ENCODE measurements at regions not wholly inside any gene's neighbourhood (a gene's known extent, or its start where the extent isn't known, plus 50 kb on each side); places are given as distances from the start of the nearest gene placed in this dataset.

- TF ChIP-seq TAF1 (IDR thresholded peaks at IDR 0.05; ENCODE audit: borderline replicate concordance, insufficient read depth, low read length) = no peak
- no peak for TF ChIP-seq POLR2AphosphoS5 (IDR thresholded peaks at IDR 0.05; ENCODE audit: low read depth, low read length)
- no peak for TF ChIP-seq FOXP2 (optimal IDR thresholded peaks at IDR 0.05; ENCODE audit: borderline replicate concordance, extremely low read depth, extremely low read length, insufficient read depth)
- TF ChIP-seq REST (IDR thresholded peaks at IDR 0.05; ENCODE audit: insufficient read depth in 1 of 2, low read depth in 2 of 2, low read length in 2 of 2) = no peak
- TF ChIP-seq SIN3A (IDR thresholded peaks at IDR 0.05; ENCODE audit: borderline replicate concordance, insufficient read depth, low read length) = no peak
Observed at GRCh38 chr2:43023791-43024514, 202.5 kb downstream of the ZFP36L2 start.

- TF ChIP-seq FOXP2 (optimal IDR thresholded peaks at IDR 0.05; ENCODE audit: borderline replicate concordance, extremely low read depth, extremely low read length, insufficient read depth) (no peak), POLR2AphosphoS5 (IDR thresholded peaks at IDR 0.05; ENCODE audit: low read depth, low read length) (no peak), REST (IDR thresholded peaks at IDR 0.05; ENCODE audit: insufficient read depth in 1 of 2, low read depth in 2 of 2, low read length in 2 of 2) (no peak)
Observed at GRCh38 chr2:43022896-43023295, 203.5 kb downstream of the ZFP36L2 start.

GRCh38 chr2:43021791-43022509 lies 204.5 kb downstream of the ZFP36L2 start:
- no peak for TF ChIP-seq FOXP2 (optimal IDR thresholded peaks at IDR 0.05; ENCODE audit: borderline replicate concordance, extremely low read depth, extremely low read length, insufficient read depth)

GRCh38 chr2:43020990-43021669 lies 205.3 kb downstream of the ZFP36L2 start:
- no peak for TF ChIP-seq POLR2AphosphoS5 (IDR thresholded peaks at IDR 0.05; ENCODE audit: low read depth, low read length)
- TF ChIP-seq SIN3A (IDR thresholded peaks at IDR 0.05; ENCODE audit: borderline replicate concordance, insufficient read depth, low read length) = no peak
- TF ChIP-seq TAF1 (IDR thresholded peaks at IDR 0.05; ENCODE audit: borderline replicate concordance, insufficient read depth, low read length) = no peak

GRCh38 chr2:43020296-43020695 lies 206.1 kb downstream of the ZFP36L2 start:
- TF ChIP-seq POLR2AphosphoS5 (IDR thresholded peaks at IDR 0.05; ENCODE audit: low read depth, low read length) (no peak), SIN3A (IDR thresholded peaks at IDR 0.05; ENCODE audit: borderline replicate concordance, insufficient read depth, low read length) (no peak), REST (IDR thresholded peaks at IDR 0.05; ENCODE audit: insufficient read depth in 1 of 2, low read depth in 2 of 2, low read length in 2 of 2) (no peak), TAF1 (IDR thresholded peaks at IDR 0.05; ENCODE audit: borderline replicate concordance, insufficient read depth, low read length) (no peak), FOXP2 (optimal IDR thresholded peaks at IDR 0.05; ENCODE audit: borderline replicate concordance, extremely low read depth, extremely low read length, insufficient read depth) (no peak)

Data from PFSK-1 (cell line).